Body of pancreas (tissue), 4 donors: ENCODE measurements at regions not wholly inside any gene's neighbourhood (a gene's known extent, or its start where the extent isn't known, plus 50 kb on each side); places are given as distances from the start of the nearest gene placed in this dataset.

ENCODE experiments used
- CTCF ChIP-seq, 7 experiments: fragments of 450-650 bp in 4 of 7; fragments of 200-600 bp in 3 of 7; sonication (generic) in 3 of 7; IDR thresholded peaks; one replicate each; pipeline ENCODE4 v1.5.1; 2016 to 2019; ENCODE audit warnings: antibody characterized with exemption in 7 of 7
- POLR2A ChIP-seq, 3 donors: fragments of 450-650 bp; IDR thresholded peaks; one replicate each; pipeline ENCODE4 v1.6.1; 2016; ENCODE audit warnings: antibody characterized with exemption in 3 of 3, mild to moderate bottlenecking in 2 of 3

GRCh38 chr5:144040615-144041305, 129.7 kb downstream of the YIPF5 start:
- TF ChIP-seq POLR2A (IDR thresholded peaks at IDR 0.05) (no peak), CTCF (IDR thresholded peaks at IDR 0.05) (no peak)
